ENCODE measurements at regions not wholly inside any gene's neighbourhood (a gene's known extent, or its start where the extent isn't known, plus 50 kb on each side); places are given as distances from the start of the nearest gene placed in this dataset.

- no peaks in the 10 kb centered on the region for H3K4me1 Mint-ChIP-seq (ENCODE audit: insufficient read depth, unreplicated experiment)
- no peak for TF ChIP-seq CTCF (IDR thresholded peaks at IDR 0.05; ENCODE audit: unreplicated experiment)
- no peak overlapping the region for H3K27ac Mint-ChIP-seq (ENCODE audit: low read depth, unreplicated experiment)
- no peaks in the 10 kb centered on the region for H3K27me3 Mint-ChIP-seq (ENCODE audit: insufficient read depth, unreplicated experiment)
- no TSS peak for BruUV-seq (replicated peaks)
- ChIA-PET CTCF (no interaction called here), POLR2A (no interaction called here)
- intact Hi-C loops (cut with micrococcal nuclease), result no loop called here
- H3K9me3 Mint-ChIP-seq (ENCODE audit: unreplicated experiment), result no peaks in the 10 kb centered on the region
- no peaks in the 10 kb centered on the region for H3K36me3 Mint-ChIP-seq (ENCODE audit: insufficient read depth, unreplicated experiment)
- H3K4me3 Mint-ChIP-seq (ENCODE audit: unreplicated experiment), result no peak overlapping the region
- no peak for DNase-seq (ENCODE audit: unreplicated experiment)
These were observed 1543.9 kb downstream of the KCNT2 start for GRCh38 chr1:195064358-195064757.

GRCh38 chr1:195054217-195054687, 1554.0 kb downstream of the KCNT2 start:
- ChIA-PET POLR2A (no interaction called here), CTCF (interaction anchor here (0.7 kb wide), 1 partner anchor 1323 kb away, joined by 3 read pairs; no protein-coding TSS in a partner anchor)
- H3K36me3 Mint-ChIP-seq (ENCODE audit: insufficient read depth, unreplicated experiment), result peaks cover 6% of the 10 kb centered on the region
- no TSS peak for BruUV-seq (replicated peaks)
- H3K9me3 Mint-ChIP-seq (ENCODE audit: unreplicated experiment), result no peaks in the 10 kb centered on the region
- TF ChIP-seq CTCF (IDR thresholded peaks at IDR 0.05; ENCODE audit: unreplicated experiment), result no peak
- no peak overlapping the region for H3K27ac Mint-ChIP-seq (ENCODE audit: low read depth, unreplicated experiment)
- H3K4me1 Mint-ChIP-seq (ENCODE audit: insufficient read depth, unreplicated experiment), result peaks cover 5% of the 10 kb centered on the region
- no peak overlapping the region for H3K4me3 Mint-ChIP-seq (ENCODE audit: unreplicated experiment)
- DNase-seq (ENCODE audit: unreplicated experiment), result no peak
- intact Hi-C loops (cut with micrococcal nuclease), result no loop called here
- H3K27me3 Mint-ChIP-seq (ENCODE audit: insufficient read depth, unreplicated experiment), result no peaks in the 10 kb centered on the region

GRCh38 chr1:195053478-195053877, 1554.8 kb downstream of the KCNT2 start:
- Mint-ChIP-seq H3K36me3 (ENCODE audit: insufficient read depth, unreplicated experiment) (peaks cover 6% of the 10 kb centered on the region), H3K27me3 (ENCODE audit: insufficient read depth, unreplicated experiment) (no peaks in the 10 kb centered on the region), H3K9me3 (ENCODE audit: unreplicated experiment) (no peaks in the 10 kb centered on the region), H3K27ac (ENCODE audit: low read depth, unreplicated experiment) (peak overlapping the region; percentile 10), H3K4me1 (ENCODE audit: insufficient read depth, unreplicated experiment) (peaks cover 5% of the 10 kb centered on the region), H3K4me3 (ENCODE audit: unreplicated experiment) (peak overlapping the region; percentile 53)
- ChIA-PET POLR2A (interaction anchor here (0.6 to 1.4 kb wide), 3 partner anchors 11 to 38 kb away, joined by 3 to 6 read pairs (median 4); no protein-coding TSS in a partner anchor), CTCF (no interaction called here)
- intact Hi-C loops (cut with micrococcal nuclease), result no loop called here
- no peak for DNase-seq (ENCODE audit: unreplicated experiment)
- TF ChIP-seq CTCF (IDR thresholded peaks at IDR 0.05; ENCODE audit: unreplicated experiment), result no peak
- BruUV-seq (replicated peaks), result no TSS peak

GRCh38 chr1:195047772-195048171, 1560.5 kb downstream of the KCNT2 start:
- no peak for DNase-seq (ENCODE audit: unreplicated experiment)
- ChIA-PET CTCF (interaction anchor here (0.9 kb wide), 1 partner anchor 19 kb away, joined by 3 read pairs; no protein-coding TSS in a partner anchor), POLR2A (interaction anchor here (0.8 kb wide), 1 partner anchor 66 kb away, joined by 3 read pairs; no protein-coding TSS in a partner anchor)
- Mint-ChIP-seq H3K4me3 (ENCODE audit: unreplicated experiment) (no peak overlapping the region), H3K36me3 (ENCODE audit: insufficient read depth, unreplicated experiment) (no peaks in the 10 kb centered on the region), H3K27ac (ENCODE audit: low read depth, unreplicated experiment) (no peak overlapping the region), H3K9me3 (ENCODE audit: unreplicated experiment) (no peaks in the 10 kb centered on the region), H3K4me1 (ENCODE audit: insufficient read depth, unreplicated experiment) (no peaks in the 10 kb centered on the region), H3K27me3 (ENCODE audit: insufficient read depth, unreplicated experiment) (no peaks in the 10 kb centered on the region)
- no peak for TF ChIP-seq CTCF (IDR thresholded peaks at IDR 0.05; ENCODE audit: unreplicated experiment)
- intact Hi-C loops (cut with micrococcal nuclease), result no loop called here
- BruUV-seq (replicated peaks), result no TSS peak
